Midbrain (tissue), 1 donor: ENCODE measurements at regions not wholly inside any gene's neighbourhood (a gene's known extent, or its start where the extent isn't known, plus 50 kb on each side); places are given as distances from the start of the nearest gene placed in this dataset.

ENCODE experiments used
- DNase-seq: peaks from one replicate; lab custom pipeline; 2025; lab: John Stamatoyannopoulos, UW

GRCh38 chr2:41853427-41854191 lies 194.2 kb upstream of the PKDCC start:
- peak; percentile 71 for DNase-seq

DNA sequence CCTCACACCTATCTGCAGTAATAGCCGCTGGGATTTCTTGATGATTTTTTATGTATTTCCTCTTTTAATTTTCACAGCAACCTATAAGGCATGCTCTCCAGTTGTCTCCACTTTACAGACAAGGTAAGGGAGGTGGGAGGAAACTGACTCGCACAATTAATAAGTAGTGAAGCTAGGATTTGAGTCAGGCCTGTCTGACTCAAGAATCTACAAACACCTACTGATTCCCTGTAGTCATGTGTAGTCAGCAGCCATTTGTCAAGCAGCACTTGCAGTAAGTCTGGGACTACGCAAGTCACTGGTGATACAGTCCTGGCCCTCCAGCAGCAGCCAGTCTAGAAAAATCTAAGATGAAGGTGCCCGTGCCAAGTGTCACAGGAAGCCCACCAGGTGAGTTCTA lies 193.6 kb upstream of the PKDCC start:
- DNase-seq: no peak

DNA sequence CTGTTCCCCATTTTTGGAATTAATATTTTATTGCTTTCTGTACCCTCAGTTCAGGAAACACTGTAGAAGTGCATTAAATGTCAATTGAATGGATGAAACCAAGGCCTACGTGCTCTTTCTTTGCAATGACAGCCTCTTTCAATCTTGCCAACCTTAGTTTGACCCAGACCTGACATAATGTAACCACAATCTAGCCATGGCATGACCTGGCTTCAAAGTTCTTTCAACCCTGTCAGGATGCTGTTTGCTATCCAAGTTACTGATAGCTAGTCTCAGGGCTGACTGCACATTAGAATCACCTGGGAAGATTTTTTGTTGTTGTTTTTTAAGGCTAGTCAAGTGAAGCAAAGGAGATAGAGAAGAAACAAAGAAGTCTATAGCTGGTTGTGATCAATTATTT lies 190.9 kb upstream of the PKDCC start:
- DNase-seq: no peak

- DNase-seq: no peak
These were observed 188.0 kb upstream of the PKDCC start for GRCh38 chr2:41859615-41860514.

- no peak for DNase-seq
These were observed 184.8 kb upstream of the PKDCC start for GRCh38 chr2:41863062-41863461.

DNA sequence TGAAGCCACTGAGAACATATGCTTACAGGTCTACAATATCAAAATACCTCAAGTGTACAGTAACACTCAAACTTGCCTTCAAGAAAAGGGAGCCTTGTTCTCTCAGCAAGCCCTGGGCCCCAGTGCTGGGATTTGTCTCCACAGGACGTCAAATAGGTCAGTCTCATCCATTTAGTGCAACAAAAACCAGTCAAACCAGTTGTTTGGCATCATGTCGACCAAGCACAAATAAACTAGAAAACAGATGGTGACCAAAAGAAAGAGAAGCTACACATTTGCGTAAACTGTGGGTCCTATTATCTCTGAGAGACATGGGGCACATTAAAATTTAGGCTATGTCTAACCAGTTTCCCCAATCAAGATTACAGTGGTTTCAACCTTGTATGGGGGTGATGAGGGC lies 182.6 kb upstream of the PKDCC start:
- DNase-seq: no peak

- DNase-seq: no peak
These were observed 180.3 kb upstream of the PKDCC start for GRCh38 chr2:41867553-41867952.

GRCh38 chr2:41869542-41870264 lies 178.1 kb upstream of the PKDCC start:
- peak; percentile 80 for DNase-seq

DNA sequence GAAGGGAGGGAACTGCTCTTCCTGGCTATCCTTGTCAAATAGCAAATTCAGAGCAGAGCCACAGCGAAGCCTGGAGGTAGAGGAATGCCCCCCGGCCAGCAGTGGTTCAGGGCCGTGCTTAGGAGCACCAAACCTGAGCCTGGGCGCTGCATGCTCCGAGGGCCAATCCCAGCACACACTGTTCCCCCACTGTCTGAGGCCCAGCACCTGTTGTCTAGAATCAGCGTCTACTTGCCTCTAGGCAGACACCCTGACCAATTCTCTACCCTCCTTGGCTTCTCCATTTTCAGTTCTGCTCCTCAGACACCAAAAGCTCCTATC lies 177.6 kb upstream of the PKDCC start:
- DNase-seq: no peak

GRCh38 chr2:41871080-41871479 lies 176.7 kb upstream of the PKDCC start:
- DNase-seq: no peak

GRCh38 chr2:41872646-41873045 lies 175.2 kb upstream of the PKDCC start:
- DNase-seq: no peak

GRCh38 chr2:41873102-41874031 lies 174.5 kb upstream of the PKDCC start:
- DNase-seq: no peak

DNA sequence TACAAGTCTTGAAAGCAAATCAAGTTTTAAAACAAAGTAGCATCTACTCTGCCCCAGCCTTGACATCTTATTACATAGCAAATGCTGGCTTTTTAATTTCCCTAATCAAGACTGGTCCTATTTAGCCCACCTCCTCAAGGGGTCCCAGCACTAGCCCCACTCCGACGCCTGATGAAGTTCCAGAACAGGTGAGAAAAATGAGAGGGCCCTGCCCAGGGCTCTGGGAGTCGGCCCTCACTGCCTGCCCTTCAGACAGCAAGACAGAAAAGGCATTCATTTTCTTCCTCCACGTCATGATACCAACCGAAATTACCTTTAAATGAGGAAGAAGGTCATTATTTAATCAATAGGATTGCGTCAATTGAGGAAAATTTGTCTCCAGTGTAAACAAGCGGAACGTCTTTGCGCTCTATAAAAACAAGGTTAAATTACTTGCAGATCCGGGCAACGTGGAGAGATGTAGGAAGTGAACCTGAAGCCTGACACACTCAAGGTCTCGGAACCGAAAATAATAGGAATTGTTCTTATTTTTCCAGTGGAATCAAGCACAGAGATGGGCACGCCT lies 170.6 kb upstream of the PKDCC start:
- no peak for DNase-seq

DNA sequence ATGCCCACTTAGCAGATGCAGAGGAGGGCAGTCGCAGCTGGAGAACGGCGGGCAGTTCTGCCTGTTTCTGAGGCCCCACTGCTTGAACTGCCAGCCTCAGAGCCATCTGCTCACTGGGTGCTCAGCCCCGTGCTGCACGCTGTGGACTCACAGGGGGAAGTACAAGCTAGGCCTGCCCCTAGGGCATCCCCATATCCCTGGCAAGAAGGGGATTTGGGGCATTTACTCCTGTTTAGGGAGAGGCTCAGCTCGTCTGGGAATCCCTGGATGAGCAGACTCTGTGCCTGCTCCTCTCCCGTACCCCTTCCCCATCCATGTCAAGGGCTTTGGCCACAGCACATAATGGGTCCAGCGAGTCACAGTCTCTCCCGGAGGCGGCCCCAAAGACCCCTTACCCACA lies 169.8 kb upstream of the PKDCC start:
- no peak for DNase-seq

DNA sequence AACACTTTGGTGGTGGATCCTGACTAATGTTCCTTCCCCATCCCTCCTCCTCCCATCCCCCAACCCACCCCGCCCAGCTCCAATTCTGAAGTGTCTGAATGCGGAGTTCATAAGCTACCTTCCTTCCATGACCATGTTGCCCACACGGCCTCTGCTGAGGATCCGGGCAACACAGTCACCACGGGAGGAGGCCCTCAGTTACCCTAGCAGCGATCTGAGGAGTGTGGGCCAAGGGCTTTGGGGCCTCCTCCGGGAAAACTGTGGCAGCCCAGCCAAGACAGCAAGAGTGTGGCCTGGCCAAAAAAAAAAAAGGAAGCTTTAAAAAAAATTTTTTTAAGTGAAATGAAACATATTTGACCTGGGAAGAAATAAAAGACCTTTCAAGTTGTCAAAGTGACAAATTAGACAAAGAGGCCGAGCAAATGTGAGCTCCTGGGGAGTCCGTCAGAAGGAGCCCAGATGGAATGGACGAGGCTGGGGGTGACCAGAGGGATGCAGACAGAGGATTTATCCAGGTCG lies 169.0 kb upstream of the PKDCC start:
- DNase-seq: no peak

DNA sequence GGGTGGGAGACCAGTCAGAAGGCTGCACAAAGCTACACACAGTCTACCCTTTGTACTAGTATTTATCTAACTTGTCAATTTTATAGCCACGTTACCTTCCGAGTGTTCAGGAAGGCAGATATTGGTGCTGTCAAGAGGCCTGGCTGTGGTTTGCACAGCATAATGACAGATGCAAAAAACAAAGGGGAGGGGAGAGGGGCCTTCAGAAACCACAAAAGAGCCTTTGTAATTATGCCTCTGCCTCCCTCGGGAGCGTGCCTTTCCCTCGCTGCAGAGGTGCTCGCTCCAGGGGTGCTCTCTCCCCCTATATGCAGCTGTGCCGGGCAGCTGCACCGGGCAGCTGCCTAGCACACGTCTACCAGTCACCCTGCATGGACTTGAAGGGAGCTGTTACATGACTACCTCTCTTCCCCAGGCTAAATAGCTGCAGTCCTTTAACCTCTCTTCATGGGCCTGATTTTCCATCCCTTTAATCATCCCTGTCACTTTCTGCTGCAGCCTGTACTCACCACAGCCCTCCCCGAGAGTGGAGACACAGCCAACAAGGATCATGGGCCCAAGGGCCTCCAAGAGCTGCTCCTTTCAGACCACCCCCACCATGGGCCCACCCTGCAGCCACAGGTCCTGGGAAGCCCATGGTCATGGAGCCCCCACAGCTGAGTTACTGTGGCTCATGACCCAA lies 168.4 kb upstream of the PKDCC start:
- DNase-seq: peak; percentile 17

GRCh38 chr2:41880561-41881243 lies 167.1 kb upstream of the PKDCC start:
- DNase-seq: no peak

DNA sequence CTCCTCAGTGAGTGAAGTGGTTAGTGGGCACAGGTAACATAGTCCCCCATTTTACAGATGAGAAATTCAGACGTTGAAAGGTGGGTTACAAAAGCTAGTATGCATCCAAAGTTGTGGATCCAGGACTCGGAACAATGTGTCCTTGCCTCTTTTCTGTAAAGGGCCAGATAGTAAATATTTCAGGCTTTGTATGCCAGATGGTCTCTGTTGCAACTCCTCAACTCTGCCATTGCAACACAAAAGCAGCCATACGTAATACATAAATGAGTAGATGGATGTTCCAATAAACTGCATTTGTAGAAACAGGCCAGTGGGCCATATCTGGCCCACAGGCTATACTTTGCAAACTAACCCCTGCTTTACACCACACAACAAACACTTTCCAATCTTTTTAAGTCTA lies 166.6 kb upstream of the PKDCC start:
- no peak for DNase-seq

DNA sequence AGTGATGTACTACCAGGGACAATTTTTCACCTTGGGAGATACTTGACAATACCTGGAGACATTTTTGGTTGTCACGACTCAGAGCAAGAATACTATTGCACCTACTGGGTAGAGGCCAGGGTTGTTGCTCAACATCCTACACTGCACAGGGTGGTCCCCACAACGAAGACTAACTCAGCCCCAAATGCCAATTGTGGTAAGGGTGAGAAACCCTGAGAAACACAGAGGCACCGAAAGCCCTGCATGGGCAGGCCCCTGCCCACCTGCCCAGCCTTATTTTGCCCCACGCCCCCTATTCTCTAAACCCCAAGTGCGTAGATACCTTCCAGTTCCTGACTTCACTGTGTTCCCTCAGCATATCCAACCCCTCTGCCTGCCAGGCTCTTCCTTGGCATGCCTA lies 163.1 kb upstream of the PKDCC start:
- DNase-seq: no peak

DNA sequence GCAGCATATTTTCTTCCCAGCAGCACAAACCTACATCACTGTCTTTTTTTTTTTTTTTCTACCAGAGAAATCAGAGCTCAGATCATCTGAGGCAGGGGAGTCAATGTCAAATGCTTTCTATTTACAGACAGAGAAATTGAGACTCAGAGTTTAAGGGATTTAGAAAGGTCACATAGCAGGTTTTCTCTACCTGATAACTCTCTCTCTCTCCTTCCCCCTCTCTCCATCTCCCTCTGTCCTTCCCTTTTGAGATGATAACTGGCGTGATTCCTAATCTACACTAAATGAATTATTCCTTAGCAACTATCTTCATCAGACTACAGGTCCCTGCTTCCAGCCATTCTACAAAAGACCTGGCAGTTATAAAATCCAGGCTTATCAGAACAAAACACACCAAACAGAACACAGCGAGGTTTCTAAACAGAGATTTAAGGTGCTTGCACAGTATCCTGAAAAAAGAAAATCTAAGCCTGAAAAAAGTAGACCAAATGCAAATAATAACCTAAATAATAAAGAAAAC lies 161.6 kb upstream of the PKDCC start:
- DNase-seq: no peak
